ENCODE measurements at regions not wholly inside any gene's neighbourhood (a gene's known extent, or its start where the extent isn't known, plus 50 kb on each side); places are given as distances from the start of the nearest gene placed in this dataset.

DNA sequence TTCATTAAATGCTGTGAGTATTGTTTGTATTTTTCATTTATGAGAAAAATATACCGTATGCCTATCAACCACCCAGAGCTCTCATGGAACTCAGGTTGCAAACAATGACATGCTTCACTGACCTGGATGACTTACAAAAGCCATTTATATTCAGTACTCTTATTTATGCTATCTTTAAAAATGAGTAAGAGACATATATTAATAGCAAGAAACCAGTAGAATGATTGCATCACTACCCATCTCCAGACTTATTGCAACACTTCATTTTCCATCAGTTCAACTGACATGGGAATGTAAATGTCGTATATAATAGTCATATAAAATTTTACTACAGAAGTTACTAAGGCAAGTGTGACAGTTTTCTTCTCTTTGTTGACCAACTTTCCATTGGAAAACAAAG is 69.1 kb downstream of the OTP start:
- DNase-seq = no peak

DNA sequence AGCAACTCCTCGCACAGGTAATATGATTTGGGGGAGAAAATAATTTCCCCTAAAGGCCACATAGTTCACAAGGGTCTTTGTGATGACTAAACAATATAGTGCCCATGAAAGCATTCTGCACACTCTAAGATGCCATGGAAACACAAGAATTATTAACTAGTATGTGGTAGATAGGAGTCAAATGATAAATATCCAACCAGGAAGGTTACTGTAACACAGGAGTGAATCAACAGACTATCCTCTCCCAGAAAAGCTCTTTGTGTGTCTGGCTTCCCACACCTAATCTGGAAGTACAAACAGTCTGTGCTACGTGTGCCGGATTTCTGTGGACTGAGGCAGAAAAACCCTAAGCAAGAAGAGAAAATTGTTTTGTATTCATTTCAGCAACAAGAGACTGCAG is 70.0 kb downstream of the OTP start:
- no peak for DNase-seq

DNA sequence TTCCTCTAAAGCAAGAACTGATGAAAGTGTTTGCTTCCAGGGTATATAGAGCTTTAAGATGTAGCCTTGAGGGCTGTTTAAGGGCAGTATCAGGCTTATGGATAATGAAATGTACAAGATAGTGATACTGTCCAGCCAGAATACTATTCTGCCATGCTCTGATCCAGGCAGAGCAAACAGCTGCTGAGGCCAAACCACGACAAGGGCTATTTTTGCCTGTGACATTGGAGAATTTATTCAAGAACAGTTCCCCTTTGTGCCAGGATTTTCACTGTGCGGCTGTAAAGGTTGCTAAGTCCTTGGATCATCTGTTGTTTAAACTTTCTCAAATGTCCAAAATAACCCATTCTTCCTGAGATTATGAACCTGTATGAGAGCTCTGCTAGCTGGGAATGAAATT is 70.4 kb downstream of the OTP start:
- no peak for DNase-seq

DNA sequence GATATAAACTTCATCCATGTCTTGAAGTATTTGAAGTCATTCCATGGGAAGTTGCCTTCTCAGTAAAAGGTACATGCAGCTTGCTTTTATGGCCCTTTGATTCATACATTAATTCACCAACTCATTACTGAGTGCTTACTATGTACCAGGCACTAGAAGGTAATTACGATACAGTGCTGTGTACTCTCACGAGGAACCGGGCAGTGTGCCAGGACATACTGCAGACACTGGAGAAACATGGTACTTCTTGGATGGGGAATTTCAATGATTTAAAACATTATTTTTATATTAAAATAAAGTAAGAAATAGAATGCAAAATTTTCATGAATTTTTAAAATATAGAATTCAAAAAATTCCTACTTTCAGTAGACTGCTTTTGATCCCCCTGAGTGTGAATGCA is 71.4 kb upstream of the WDR41 start:
- no peak for DNase-seq

DNA sequence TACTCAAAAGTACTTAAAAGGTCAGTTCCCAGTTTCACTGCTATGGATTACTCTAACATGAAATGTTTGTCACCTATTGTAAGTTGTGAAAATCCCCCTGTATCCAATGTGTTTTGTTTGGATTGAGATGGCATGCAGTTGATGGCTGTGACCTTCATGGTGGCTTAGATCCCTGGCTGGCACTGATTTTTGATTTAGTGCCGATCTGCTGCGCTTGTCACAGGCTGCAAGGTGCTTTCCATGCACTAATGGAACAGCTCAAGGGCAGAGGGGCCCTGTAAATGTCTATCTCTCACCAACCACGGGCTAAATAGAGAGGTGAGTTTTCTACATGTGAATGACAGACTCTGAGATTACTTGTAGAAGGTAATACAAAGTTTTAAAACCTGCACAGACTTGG is 69.8 kb upstream of the WDR41 start:
- no peak for DNase-seq

DNA sequence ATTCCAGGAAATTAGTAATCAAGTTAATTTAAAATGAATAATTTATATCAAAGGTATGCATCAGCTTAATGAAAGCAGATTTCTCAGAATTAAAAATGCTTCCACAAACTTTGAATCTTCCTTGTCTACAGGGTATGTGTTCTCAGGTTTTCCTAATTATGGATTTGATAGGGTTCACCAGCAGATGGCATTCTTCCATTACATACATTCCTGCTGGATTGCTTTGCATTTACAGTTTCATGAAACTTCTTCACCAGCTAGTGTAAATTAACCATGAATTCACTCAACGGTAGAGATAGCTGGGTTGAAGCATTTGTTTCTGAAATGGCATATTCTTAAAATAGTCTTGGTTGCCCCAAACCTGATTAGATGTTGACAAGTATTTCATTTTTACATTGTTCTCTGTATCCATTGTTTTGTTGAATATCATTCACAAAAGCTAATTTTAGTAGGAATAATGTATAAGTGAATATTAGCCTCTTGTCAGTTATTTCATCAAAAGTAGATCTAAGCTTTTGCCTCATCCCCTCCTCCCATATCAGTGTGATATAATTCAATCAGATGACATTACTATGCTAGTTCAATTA is 68.7 kb upstream of the WDR41 start:
- DNase-seq = peak; percentile 80

DNA sequence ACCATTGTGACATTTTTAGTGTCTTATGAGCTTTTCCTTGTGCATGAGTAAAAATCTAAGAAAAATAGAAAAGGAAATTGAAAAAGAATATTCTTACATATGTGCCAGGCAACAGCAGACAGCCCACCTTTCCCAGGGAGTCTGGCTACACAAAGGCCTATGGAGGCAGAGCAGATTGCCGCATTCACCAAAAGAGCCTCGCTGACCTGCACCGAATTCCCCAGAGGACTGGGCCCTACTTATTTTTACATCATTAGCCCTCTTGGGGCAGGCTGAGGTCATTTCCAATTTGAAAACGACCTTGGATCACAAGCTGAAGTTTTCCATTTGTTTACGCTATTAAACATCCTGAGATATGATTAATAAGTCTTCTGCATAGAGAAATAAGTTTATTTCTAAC is 66.2 kb upstream of the WDR41 start:
- no peak for DNase-seq

DNA sequence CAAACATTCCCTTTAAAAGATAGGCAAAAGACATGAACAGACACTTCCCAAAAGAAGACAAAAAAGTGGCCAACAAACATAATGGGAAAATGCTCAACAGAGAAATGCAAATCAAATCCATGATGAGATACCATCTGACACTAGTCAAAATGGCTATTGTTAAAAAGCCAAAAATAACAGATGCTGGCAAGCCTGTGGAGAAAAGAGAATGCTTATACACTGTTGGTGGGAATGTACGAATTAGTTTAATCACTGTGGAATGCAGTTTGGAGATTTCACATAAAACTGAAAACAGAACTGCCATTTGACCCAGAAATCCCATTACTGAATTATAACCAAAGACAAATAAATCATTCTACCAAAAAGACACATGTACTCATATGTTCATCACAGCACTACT is 58.3 kb upstream of the WDR41 start:
- no peak for DNase-seq

DNA sequence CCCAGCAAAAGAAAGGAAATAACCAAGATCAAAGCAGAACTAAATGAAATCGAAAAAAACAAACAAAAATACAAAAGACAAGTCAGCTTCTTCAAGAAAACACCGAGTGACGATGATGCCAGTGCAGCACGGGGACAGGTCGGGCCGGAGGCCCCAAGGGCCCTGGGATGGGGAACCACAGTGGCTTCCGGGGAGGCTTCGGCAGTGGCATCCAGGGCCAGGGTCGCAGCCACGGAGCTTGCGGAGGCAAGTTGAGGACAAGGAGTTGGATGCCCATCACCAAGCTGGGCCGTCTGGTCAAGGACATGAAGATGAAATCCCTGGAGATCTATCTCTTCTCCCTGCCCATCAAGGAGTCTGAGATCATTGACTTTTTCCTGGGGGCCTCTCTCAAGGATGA is 53.2 kb upstream of the WDR41 start:
- DNase-seq = no peak

Measured in DMS53 (cell line).